Right cardiac atrium (tissue), 5 donors: ENCODE measurements at regions not wholly inside any gene's neighbourhood (a gene's known extent, or its start where the extent isn't known, plus 50 kb on each side); places are given as distances from the start of the nearest gene placed in this dataset.
A peak's percentile ranks its signal among the peaks of the same experiment; 100 is the strongest.

Experiments used
- ATAC-seq, 2 donors: fragments of 200-7000 bp; cut with Tn5 transposase; one replicate each; pipeline versions ENCODE4 v1.8.0 to v1.9.1; 2020; ENCODE audit warnings: moderate library complexity in 2 of 2, mild to moderate bottlenecking in 1 of 2
- DNase-seq, 3 donors: peaks; one replicate each; pipeline ENCODE4 v3.0.0-alpha.2; 2020
- H3K27ac ChIP-seq: one replicate; pipeline ENCODE4 v1.5.1; 2013; ENCODE audit warnings: mild to moderate bottlenecking, low read length, control low read depth, moderate library complexity
- H3K27me3 ChIP-seq: one replicate; pipeline ENCODE4 v1.6.1; 2013; ENCODE audit not compliant: control insufficient read depth, insufficient read depth
- H3K4me1 ChIP-seq: one replicate; pipeline ENCODE4 v1.6.1; 2013; ENCODE audit warnings: low read length; ENCODE audit not compliant: control insufficient read depth, insufficient read depth
- H3K4me3 ChIP-seq: one replicate; pipeline ENCODE4 v1.5.1; 2013; ENCODE audit warnings: low read length, control low read depth
- H3K9me3 ChIP-seq: one replicate; pipeline ENCODE4 v1.6.1; 2013; ENCODE audit warnings: low read length; ENCODE audit not compliant: control insufficient read depth
- WGBS: extraction: QIAGEN DNeasy Blood & Tissue Kit; methylation state at CpG from one replicate; pipeline ENCODE4 v1.1.7; 2013; 5-methylcytosine and 5-hydroxymethylcytosine counted together
- intact Hi-C, 4 donors: fragments of 100-400 bp; cut with DNase I; formaldehyde crosslinking; loops; one replicate each; pipeline versions ENCODE4 v1.11.0 to v1.14.0; 2022 to 2023
- donor health status: healthy with polysubstance abuse.
- donor health status: DM: no; HTN: yes; CAD: no.
- donor health status: DM: no; HTN: no; CAD: no.
- donor health status: DM: no; HTN: yes; CAD: no; lungs with severe emphysema.
- donor health status: DM: yes; HTN: yes; CAD: no.

DNA sequence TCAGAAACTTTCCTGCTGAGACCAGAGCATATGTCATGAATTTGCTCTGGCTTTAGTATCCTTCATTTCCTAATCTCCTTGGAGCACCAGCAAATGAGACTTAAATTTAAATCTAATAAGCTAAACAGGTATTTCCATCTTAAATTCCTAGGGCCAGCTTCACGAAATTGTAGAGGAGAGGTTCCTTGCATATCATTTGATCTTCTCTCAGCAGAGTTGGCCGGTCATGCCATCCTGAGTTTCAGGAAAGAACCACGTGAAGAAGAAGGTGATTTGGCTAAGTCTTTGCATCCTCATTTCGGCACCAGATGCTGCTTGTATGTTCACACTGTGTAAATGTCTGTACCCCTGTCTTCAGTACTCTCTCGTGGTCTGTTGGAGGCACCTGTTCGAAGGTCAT lies 370.4 kb upstream of the NBEA start:
- intact Hi-C loops = no loop called here

DNA sequence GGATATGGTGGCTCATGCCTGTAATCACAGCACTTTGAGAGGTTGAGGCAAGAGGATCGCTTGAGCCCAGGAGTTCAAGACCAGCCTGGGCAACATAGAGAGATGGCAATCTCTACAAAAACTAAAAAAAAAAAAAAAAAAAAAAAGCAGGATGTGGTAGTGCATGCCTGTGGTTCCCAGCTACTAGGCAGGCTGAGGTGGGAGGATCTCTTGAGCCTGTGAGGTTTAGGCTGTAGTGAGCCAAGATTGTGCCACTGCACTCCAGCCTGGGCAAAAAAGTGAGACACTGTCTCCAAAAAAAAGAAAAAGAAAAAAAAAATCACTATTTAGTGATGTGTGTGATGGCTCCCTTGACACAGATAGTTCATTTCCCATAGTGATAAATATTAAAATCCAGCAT lies 365.0 kb upstream of the NBEA start:
- 94% methylated on average over 1 of the region's 1 CpG for WGBS
- no peaks in the 10 kb centered on the region for H3K27me3 ChIP-seq
- intact Hi-C loops = no loop called here
- H3K9me3 ChIP-seq = no peaks in the 10 kb centered on the region
- no peak overlapping the region for H3K27ac ChIP-seq
- DNase-seq (no peak), ATAC-seq (no peak)
- no peaks in the 10 kb centered on the region for H3K4me1 ChIP-seq
- H3K4me3 ChIP-seq = no peak overlapping the region

More for the DNA sequence above, 370.4 kb upstream of the NBEA start:
- WGBS = 75% methylated on average over 6 of the region's 6 CpGs
- no peak for ATAC-seq
- Histone ChIP-seq H3K27ac (no peak overlapping the region), H3K27me3 (no peaks in the 10 kb centered on the region), H3K4me1 (no peaks in the 10 kb centered on the region), H3K4me3 (no peak overlapping the region), H3K9me3 (no peaks in the 10 kb centered on the region)
- no peak for DNase-seq

DNA sequence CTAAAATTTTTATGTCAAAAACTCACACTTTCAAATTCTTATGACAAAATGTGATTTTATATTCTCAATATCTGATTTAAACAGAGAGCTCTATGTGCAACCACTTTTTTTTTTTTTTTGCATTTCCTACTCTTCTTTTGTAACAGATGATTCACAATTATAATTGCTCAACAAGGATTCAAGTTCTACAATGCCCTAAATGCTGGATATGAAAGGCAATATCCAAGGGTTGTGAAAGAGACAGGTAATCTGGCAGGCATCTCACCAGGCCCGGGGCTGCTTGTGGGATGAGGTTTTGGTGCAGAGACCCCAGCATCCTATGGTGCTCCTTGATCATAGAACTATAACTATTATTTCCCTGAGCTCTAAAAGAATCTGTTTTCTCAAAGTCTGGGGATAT lies 363.6 kb upstream of the NBEA start:
- intact Hi-C loops = no loop called here
- Histone ChIP-seq H3K27me3 (no peaks in the 10 kb centered on the region), H3K9me3 (no peaks in the 10 kb centered on the region), H3K4me1 (no peaks in the 10 kb centered on the region), H3K27ac (no peak overlapping the region), H3K4me3 (no peak overlapping the region)
- no peak for DNase-seq
- whole genome bisulfite sequencing = 86% methylated on average over 1 of the region's 1 CpG
- no peak for ATAC-seq

DNA sequence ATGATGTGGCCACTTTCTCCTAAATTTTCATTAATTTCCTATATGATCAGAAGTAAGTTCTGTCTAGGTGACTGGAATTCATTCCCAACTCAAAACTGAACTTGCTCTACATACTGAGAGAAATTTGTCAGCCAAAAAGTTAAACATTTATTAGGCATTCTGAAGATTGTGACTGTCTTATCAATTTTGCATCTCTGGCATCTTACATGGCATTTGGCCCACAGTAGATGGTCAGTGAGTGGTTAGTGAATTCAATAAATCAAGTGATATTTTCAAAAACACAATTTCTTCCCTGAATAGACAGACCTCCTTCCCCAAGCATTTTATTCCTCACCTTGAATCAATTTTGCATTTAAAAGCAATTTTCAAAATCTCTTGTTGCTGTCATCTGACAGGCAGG lies 363.2 kb upstream of the NBEA start:
- no peak overlapping the region for H3K27ac ChIP-seq
- no peak overlapping the region for H3K4me3 ChIP-seq
- ATAC-seq (no peak), DNase-seq (no peak)
- H3K27me3 ChIP-seq = no peaks in the 10 kb centered on the region
- H3K4me1 ChIP-seq = no peaks in the 10 kb centered on the region
- no peaks in the 10 kb centered on the region for H3K9me3 ChIP-seq
- intact Hi-C loops = no loop called here

- WGBS = 80% methylated on average over 1 of the region's 1 CpG
Observed at GRCh38 chr13:34583181-34583580, 358.9 kb upstream of the NBEA start.

DNA sequence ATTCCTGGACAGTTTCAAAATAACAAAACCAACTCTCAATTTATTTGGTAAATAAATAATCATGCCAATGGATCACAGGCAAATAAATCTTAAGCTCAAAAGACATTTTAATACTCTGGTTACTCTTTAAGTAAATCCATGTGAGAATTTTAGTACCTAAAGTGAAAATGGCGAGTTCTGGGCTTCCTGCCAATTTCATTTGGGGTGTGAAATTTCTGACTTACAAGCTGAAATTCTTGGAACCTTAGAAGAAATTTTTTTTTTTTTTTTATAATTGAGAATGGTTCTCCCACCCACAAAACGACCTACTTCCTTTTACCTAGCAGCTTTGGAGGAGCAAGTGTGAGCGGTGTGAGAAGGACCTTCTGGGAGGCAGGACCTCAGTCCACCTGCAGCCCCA lies 354.5 kb upstream of the NBEA start:
- WGBS = 44% methylated on average over 3 of the region's 3 CpGs
- DNase-seq (no peak), ATAC-seq (no peak)
- Histone ChIP-seq H3K27me3 (no peaks in the 10 kb centered on the region), H3K4me3 (no peak overlapping the region), H3K4me1 (no peaks in the 10 kb centered on the region), H3K9me3 (no peaks in the 10 kb centered on the region), H3K27ac (no peak overlapping the region)
- intact Hi-C loops = no loop called here

More at GRCh38 chr13:34583181-34583580, 358.9 kb upstream of the NBEA start:
- no peak overlapping the region for H3K4me3 ChIP-seq
- intact Hi-C loops = no loop called here
- no peak overlapping the region for H3K27ac ChIP-seq
- no peaks in the 10 kb centered on the region for H3K9me3 ChIP-seq
- no peaks in the 10 kb centered on the region for H3K4me1 ChIP-seq
- no peaks in the 10 kb centered on the region for H3K27me3 ChIP-seq
- DNase-seq = no peak
- no peak for ATAC-seq

- no peaks in the 10 kb centered on the region for H3K27me3 ChIP-seq
- no peaks in the 10 kb centered on the region for H3K9me3 ChIP-seq
- DNase-seq = no peak
- H3K4me1 ChIP-seq = no peaks in the 10 kb centered on the region
- WGBS = 62% methylated on average over 7 of the region's 7 CpGs
- intact Hi-C loops = no loop called here
- ATAC-seq = peak; percentile 25 to 32
- no peak overlapping the region for H3K27ac ChIP-seq
- no peak overlapping the region for H3K4me3 ChIP-seq
Observed at GRCh38 chr13:34588362-34588761, 353.7 kb upstream of the NBEA start.

DNA sequence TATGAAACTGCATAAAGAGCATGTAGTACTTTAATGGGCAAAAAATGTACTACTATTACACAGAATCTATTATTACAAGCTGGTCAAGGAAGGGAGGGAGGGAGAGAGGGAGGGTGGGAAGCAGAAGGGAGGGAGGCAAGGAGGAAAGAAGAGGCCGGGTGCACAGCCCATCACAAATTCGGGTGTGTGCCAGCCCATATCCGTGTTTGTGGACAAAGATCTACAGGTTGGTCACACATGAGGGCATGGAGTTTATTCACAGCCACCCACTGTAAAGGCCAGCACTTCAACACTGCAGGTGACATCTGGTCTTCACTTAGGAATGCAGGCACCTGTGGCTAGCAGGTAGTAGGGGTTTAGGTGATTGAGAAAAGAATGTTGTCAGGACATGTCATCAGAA lies 352.5 kb upstream of the NBEA start:
- Histone ChIP-seq H3K27ac (no peak overlapping the region), H3K27me3 (no peaks in the 10 kb centered on the region), H3K9me3 (no peaks in the 10 kb centered on the region), H3K4me3 (no peak overlapping the region), H3K4me1 (no peaks in the 10 kb centered on the region)
- DNase-seq (no peak), ATAC-seq (no peak)
- 89% methylated on average over 3 of the region's 3 CpGs for WGBS
- intact Hi-C loops = no loop called here

DNA sequence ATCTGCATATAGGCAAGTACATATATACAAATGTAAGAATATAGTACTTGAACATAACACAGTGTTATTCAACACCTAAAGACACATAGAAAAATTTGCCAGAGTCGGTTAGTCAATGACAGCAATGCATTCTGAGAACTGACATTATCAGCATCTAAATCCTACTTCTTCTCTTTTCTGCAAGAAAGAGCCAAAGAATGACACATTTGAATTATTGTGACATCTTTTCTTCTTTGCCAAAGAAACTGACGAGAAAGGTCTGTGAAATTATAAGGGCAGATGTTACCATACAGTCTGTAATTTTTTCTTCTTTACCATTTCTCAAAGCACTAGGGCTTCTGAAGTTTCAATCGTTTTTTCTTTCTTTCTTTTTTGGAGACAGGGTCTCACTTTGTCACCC lies 350.9 kb upstream of the NBEA start:
- DNase-seq = no peak
- ATAC-seq = peak in 1 of 2 donors; percentile 28

DNA sequence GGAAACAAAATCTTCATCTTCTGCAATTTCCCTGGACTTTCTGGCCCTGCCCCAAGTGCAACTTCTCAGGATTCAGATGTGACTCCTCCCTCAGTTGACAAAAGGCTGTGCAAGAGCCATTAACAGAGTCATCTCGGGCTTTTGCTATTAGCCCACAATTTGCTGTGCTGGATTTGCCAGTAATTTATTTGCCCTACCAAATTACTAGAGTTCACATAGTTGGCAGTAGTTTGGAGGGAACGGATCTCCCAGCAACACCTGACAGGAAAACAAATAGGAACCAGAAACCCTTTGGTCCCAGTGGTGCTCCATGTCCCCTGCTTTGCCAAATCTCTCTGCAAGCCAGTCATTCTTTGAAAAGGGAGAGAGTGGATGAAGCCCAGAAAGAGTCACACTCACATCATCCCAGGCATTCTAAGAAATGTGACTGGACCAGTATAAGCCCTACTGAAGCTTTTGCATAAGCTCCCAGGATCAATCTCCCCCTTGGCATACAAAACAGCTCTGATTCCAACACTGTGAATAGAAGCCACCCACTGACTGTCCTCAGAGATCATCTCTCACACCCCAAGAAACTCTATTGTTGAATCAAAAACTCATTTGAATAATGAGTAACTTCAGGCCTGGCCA lies 350.1 kb upstream of the NBEA start:
- ATAC-seq (peak; percentile 53 to 63), DNase-seq (peak; percentile 51 to 74 (median 53))
- H3K9me3 ChIP-seq = no peaks in the 10 kb centered on the region
- no peaks in the 10 kb centered on the region for H3K4me1 ChIP-seq
- no peaks in the 10 kb centered on the region for H3K27me3 ChIP-seq
- H3K27ac ChIP-seq = no peak overlapping the region
- intact Hi-C loops = no loop called here
- no peak overlapping the region for H3K4me3 ChIP-seq
- 25% methylated on average over 2 of the region's 2 CpGs for WGBS

More for the DNA sequence above, 350.9 kb upstream of the NBEA start:
- intact Hi-C loops = no loop called here
- no peak overlapping the region for H3K27ac ChIP-seq
- WGBS = 57% methylated on average over 3 of the region's 3 CpGs
- H3K4me3 ChIP-seq = no peak overlapping the region
- H3K4me1 ChIP-seq = no peaks in the 10 kb centered on the region
- H3K9me3 ChIP-seq = no peaks in the 10 kb centered on the region
- H3K27me3 ChIP-seq = no peaks in the 10 kb centered on the region

- ATAC-seq (no peak), DNase-seq (no peak)
- Histone ChIP-seq H3K4me3 (no peak overlapping the region), H3K4me1 (no peaks in the 10 kb centered on the region), H3K27me3 (no peaks in the 10 kb centered on the region), H3K9me3 (no peaks in the 10 kb centered on the region), H3K27ac (no peak overlapping the region)
- WGBS = 81% methylated on average over 1 of the region's 1 CpG
- intact Hi-C loops = no loop called here
Observed at GRCh38 chr13:34593658-34594057, 348.4 kb upstream of the NBEA start.

- ATAC-seq = no peak
- 80% methylated on average over 5 of the region's 5 CpGs for WGBS
- Histone ChIP-seq H3K27ac (no peak overlapping the region), H3K4me1 (no peaks in the 10 kb centered on the region), H3K27me3 (no peaks in the 10 kb centered on the region), H3K4me3 (no peak overlapping the region), H3K9me3 (no peaks in the 10 kb centered on the region)
- intact Hi-C loops = no loop called here
- no peak for DNase-seq
Observed at GRCh38 chr13:34594507-34594906, 347.6 kb upstream of the NBEA start.
